Globus pallidus (tissue), 1 donor: ENCODE measurements at regions not wholly inside any gene's neighbourhood (a gene's known extent, or its start where the extent isn't known, plus 50 kb on each side); places are given as distances from the start of the nearest gene placed in this dataset.
"Not testable (repeated sequence)": the region's sequence is repeated elsewhere in the genome, so short reads cannot be mapped to it uniquely, and the experiment has no call there.

Source experiments
- DNase-seq: peaks from one replicate; pipeline ENCODE4 v3.0.0-alpha.2; 2015; ENCODE audit warnings: low spot score

GRCh38 chr2:145797692-145798091 lies 1277.8 kb upstream of the ZEB2 start:
- DNase-seq: no peak

- no peak for DNase-seq
These were observed 1272.8 kb upstream of the ZEB2 start for GRCh38 chr2:145792745-145793144.

GRCh38 chr2:145789636-145790035 lies 1269.7 kb upstream of the ZEB2 start:
- no peak for DNase-seq

GRCh38 chr2:145787597-145788361 lies 1267.9 kb upstream of the ZEB2 start:
- DNase-seq: not testable (repeated sequence)

GRCh38 chr2:145782607-145783006 lies 1262.7 kb upstream of the ZEB2 start:
- not testable (repeated sequence) for DNase-seq

GRCh38 chr2:145777914-145778313 lies 1258.0 kb upstream of the ZEB2 start:
- DNase-seq: no peak

GRCh38 chr2:145777297-145777696 lies 1257.4 kb upstream of the ZEB2 start:
- no peak for DNase-seq

GRCh38 chr2:145775591-145775990 lies 1255.7 kb upstream of the ZEB2 start:
- no peak for DNase-seq

GRCh38 chr2:145771525-145771924 lies 1251.6 kb upstream of the ZEB2 start:
- no peak for DNase-seq

GRCh38 chr2:145769011-145769716 lies 1249.2 kb upstream of the ZEB2 start:
- no peak for DNase-seq

- no peak for DNase-seq
These were observed 1246.0 kb upstream of the ZEB2 start for GRCh38 chr2:145765874-145766273.

GRCh38 chr2:145764631-145765030 lies 1244.7 kb upstream of the ZEB2 start:
- no peak for DNase-seq

GRCh38 chr2:145760781-145761649 lies 1241.1 kb upstream of the ZEB2 start:
- DNase-seq: no peak

GRCh38 chr2:145759228-145759915 lies 1239.5 kb upstream of the ZEB2 start:
- no peak for DNase-seq

- no peak for DNase-seq
These were observed 1237.8 kb upstream of the ZEB2 start for GRCh38 chr2:145757503-145758246.

- no peak for DNase-seq
These were observed 1235.3 kb upstream of the ZEB2 start for GRCh38 chr2:145755019-145755837.

GRCh38 chr2:145753966-145754365 lies 1234.0 kb upstream of the ZEB2 start:
- DNase-seq: no peak

- DNase-seq: no peak
These were observed 1233.2 kb upstream of the ZEB2 start for GRCh38 chr2:145753041-145753608.

- DNase-seq: peak; percentile 84
These were observed 1232.3 kb upstream of the ZEB2 start for GRCh38 chr2:145752091-145752806.
